ENCODE measurements at regions not wholly inside any gene's neighbourhood (a gene's known extent, or its start where the extent isn't known, plus 50 kb on each side); places are given as distances from the start of the nearest gene placed in this dataset.

GRCh38 chr2:142571934-142572333, 305.5 kb upstream of the KYNU start:
- no peaks in the 10 kb centered on the region for H3K27me3 ChIP-seq (ENCODE audit: control insufficient read depth in 2 of 2, insufficient read depth in 2 of 2, low read length in 2 of 2)
- H3K4me2 ChIP-seq (ENCODE audit: insufficient read depth, low read length): no peak overlapping the region
- no TSS peak for BruUV-seq (replicated peaks)
- ChIA-PET POLR2A (no interaction called here), CTCF (interaction anchor here (1.4 kb wide), 1 partner anchor 12 kb away, joined by 3 read pairs; no protein-coding TSS in a partner anchor)
- H3K9me3 ChIP-seq (replicated peaks; ENCODE audit: control insufficient read depth, insufficient read depth, low read length): no peaks in the 10 kb centered on the region
- H3K27ac ChIP-seq (ENCODE audit: insufficient read depth, low read depth, low read length): no peak overlapping the region
- H3K79me2 ChIP-seq (ENCODE audit: control insufficient read depth, insufficient read depth, low read length): no peaks in the 10 kb centered on the region
- no peaks in the 10 kb centered on the region for H3K9me1 ChIP-seq (replicated peaks; ENCODE audit: control insufficient read depth, extremely low read depth, insufficient read depth, low read length)
- DNase-seq (ENCODE audit: low read depth, low spot score): no peak
- no peak for TF ChIP-seq POLR2A (IDR thresholded peaks at IDR 0.05; ENCODE audit: low read depth, low read length)
- TF ChIP-seq EZH2 (IDR thresholded peaks at IDR 0.05; ENCODE audit: borderline replicate concordance, low read depth, low read length, severe bottlenecking): no peak
- TF ChIP-seq JUN (IDR thresholded peaks at IDR 0.05; ENCODE audit: borderline replicate concordance, insufficient read depth, insufficient read length, low read depth): no peak
- no peak for TF ChIP-seq MYC (IDR thresholded peaks at IDR 0.05; ENCODE audit: low read depth, low read length)
- TF ChIP-seq MAX (IDR thresholded peaks at IDR 0.05; ENCODE audit: insufficient read depth, insufficient read length): no peak
- TF ChIP-seq FOS (IDR thresholded peaks at IDR 0.05; ENCODE audit: borderline replicate concordance, insufficient read depth, low read length): no peak
- TF ChIP-seq CTCF (IDR thresholded peaks at IDR 0.05; ENCODE audit: extremely low read depth in 1 of 2, insufficient read depth in 1 of 2, low read depth in 1 of 2, low read length in 2 of 2): no peak
- no peak for TF ChIP-seq POLR2AphosphoS5 (IDR thresholded peaks at IDR 0.05; ENCODE audit: insufficient read depth, low read depth, low read length)
- no peak for TF ChIP-seq GATA2 (IDR thresholded peaks at IDR 0.05; ENCODE audit: insufficient read depth, insufficient read length, low read depth, low read length)
- intact Hi-C loops (cut with micrococcal nuclease) (no loop called here), dilution Hi-C loops (cut with MboI; ENCODE audit: extremely low pct_ligation_motif_present, low sequenced_read_pairs) (no loop called here)
- H3K9ac ChIP-seq (replicated peaks; ENCODE audit: extremely low read depth, insufficient read depth, low read length): no peak overlapping the region
- no peaks in the 10 kb centered on the region for H3K4me1 ChIP-seq (ENCODE audit: control insufficient read depth, extremely low read depth, insufficient read depth, low read length)
- H3K4me3 ChIP-seq (replicated peaks in 1 of 3; ENCODE audit: insufficient read depth in 1 of 3, low read depth in 1 of 3, low read length in 3 of 3): no peak overlapping the region
- H2AFZ ChIP-seq (ENCODE audit: low read depth, low read length): no peak overlapping the region
- no peaks in the 10 kb centered on the region for H4K20me1 ChIP-seq (replicated peaks; ENCODE audit: control insufficient read depth, extremely low read depth, insufficient read depth, low read length)
- no peak for FAIRE-seq
- H3K36me3 ChIP-seq (ENCODE audit: control insufficient read depth in 2 of 2, extremely low read depth in 1 of 2, insufficient read depth in 2 of 2, low read length in 2 of 2): no peaks in the 10 kb centered on the region

Data from endothelial cell of umbilical vein (primary cell).